GM12891 (cell line): ENCODE measurements at regions not wholly inside any gene's neighbourhood (a gene's known extent, or its start where the extent isn't known, plus 50 kb on each side); places are given as distances from the start of the nearest gene placed in this dataset.

ENCODE experiments used
- DNase-seq: peaks from one replicate; pipeline ENCODE4 v3.0.0; 2011; ENCODE audit warnings: low spot score; ENCODE audit not compliant: insufficient read length
- FAIRE-seq: peaks from 2 replicates; lab custom pipeline; 2011; peaks lifted over from hg19 to GRCh38; lab: Jason Lieb, UNC
- PAX5 ChIP-seq: IDR thresholded peaks from 2 replicates; pipeline ENCODE4 v1.6.1; 2011; ENCODE audit warnings: low read length, moderate library complexity, mild to moderate bottlenecking; ENCODE audit not compliant: insufficient read depth, severe bottlenecking
- POLR2A ChIP-seq: IDR thresholded peaks from 2 replicates; pipeline ENCODE4 v1.6.1; 2011; ENCODE audit warnings: low read depth, low read length, control low read depth
- POLR2AphosphoS5 ChIP-seq: IDR thresholded peaks from 2 replicates; pipeline ENCODE4 v1.6.1; 2011; ENCODE audit warnings: low read depth, low read length, control low read depth
- POU2F2 ChIP-seq: IDR thresholded peaks from 2 replicates; pipeline ENCODE4 v1.6.1; 2011; ENCODE audit warnings: low read depth, mild to moderate bottlenecking, control low read depth, low read length, moderate library complexity
- SPI1 ChIP-seq: IDR thresholded peaks from 2 replicates; pipeline ENCODE4 v1.6.1; 2011; ENCODE audit warnings: low read depth, low read length, control low read depth
- TAF1 ChIP-seq: IDR thresholded peaks from 2 replicates; pipeline ENCODE4 v1.6.1; 2011; ENCODE audit warnings: low read depth, low read length, control low read depth

DNA sequence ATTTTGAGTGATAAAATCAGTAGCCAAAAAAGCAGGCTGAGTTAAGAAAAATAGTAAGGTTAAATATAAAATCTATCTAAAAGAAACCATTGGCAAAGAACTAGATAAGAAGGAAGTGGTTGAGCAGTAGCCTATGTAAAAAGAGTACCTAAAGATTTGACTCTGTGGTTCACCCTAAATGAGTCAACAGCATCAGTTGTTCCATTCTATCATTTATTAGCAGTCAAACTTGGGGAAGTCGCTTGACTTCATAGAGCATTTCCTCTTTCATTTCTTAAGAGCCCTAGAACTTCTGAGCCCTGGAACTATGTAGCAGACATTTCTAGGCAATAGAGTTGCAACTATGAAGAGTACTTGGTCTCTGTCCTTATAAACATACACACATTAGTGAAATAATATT lies 381.7 kb downstream of the NUP35 start:
- FAIRE-seq (no peak), DNase-seq (peak; percentile 6)
- TF ChIP-seq TAF1 (no peak), POLR2A (no peak), SPI1 (peak; percentile 73)

DNA sequence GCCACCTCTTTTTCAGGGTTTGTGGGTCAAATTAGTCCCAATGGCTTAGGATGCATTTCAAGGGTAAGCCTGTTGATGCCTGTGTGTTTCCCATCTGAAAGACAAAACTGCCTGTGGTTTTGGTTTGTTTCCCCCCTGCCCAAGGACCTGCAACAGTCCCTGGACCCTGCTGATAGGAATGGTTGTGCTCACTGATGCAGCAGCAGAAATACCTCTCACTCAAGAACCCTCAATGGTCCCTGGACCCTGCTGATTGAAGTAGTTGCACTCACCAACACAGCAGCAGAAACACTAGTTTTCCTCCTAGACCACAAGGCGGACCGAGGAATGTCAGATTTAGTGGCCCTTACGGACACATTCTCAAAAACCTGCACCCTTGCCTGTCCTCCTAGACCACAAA lies 386.9 kb downstream of the NUP35 start:
- no peak for FAIRE-seq
- TF ChIP-seq PAX5 (no peak), POLR2AphosphoS5 (no peak), POU2F2 (no peak)
- no peak for DNase-seq

DNA sequence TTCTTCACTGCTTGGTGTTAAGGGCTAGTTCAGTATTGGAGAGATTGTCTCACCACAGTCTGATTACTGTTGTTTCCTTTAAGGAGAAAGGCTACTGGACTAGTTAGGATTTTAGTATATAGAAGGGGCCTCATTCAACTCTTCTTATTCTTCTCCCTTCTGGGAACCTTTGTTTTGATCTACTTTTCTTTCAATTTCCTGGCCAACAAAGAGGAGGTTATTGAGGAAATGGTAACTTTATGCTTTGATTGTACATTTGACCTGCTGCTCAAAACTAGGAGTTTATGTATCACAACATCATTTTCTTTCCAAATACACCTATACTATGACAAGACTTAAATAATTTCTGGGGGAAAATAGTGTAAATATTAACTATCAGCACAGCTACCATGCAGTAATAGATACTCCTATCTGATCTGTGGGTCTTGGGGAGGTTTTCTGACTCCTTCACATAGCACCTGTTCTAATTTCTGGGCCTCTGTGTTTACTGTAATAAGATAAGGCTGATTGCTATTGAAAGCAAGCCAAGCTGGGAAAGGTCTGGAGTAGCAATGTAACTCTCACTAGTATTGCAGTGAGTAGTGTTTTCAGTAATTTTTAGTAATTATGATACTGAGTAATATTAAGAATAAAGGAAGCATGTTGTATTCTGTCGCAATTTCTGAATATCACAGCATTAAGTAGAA lies 395.3 kb downstream of the NUP35 start:
- FAIRE-seq (no peak), DNase-seq (no peak)
- no peak for TF ChIP-seq POLR2AphosphoS5
- no peak for TF ChIP-seq SPI1
- no peak for TF ChIP-seq POLR2A
- no peak for TF ChIP-seq PAX5

DNA sequence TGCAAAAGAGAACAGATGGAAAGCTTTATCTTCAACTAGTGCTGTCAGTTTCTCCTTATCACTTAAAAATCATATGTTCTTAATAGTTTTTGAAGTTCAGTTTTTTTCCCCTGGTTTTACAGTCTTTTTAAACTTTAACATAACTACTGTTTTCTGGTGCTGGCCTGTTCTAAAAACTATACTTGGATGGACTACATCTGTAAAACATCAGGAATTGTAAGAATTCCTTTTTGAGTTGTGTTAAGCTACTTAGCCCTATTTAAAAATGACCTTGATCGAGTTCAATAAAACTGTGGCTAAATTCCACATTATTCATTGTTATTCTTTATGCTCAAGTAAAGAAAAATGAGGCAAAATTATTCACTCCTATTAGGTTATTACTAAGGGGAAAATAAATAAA lies 397.7 kb downstream of the NUP35 start:
- DNase-seq (no peak), FAIRE-seq (no peak)
- TF ChIP-seq SPI1 (no peak), POLR2AphosphoS5 (no peak), PAX5 (no peak), POU2F2 (no peak), TAF1 (no peak)

DNA sequence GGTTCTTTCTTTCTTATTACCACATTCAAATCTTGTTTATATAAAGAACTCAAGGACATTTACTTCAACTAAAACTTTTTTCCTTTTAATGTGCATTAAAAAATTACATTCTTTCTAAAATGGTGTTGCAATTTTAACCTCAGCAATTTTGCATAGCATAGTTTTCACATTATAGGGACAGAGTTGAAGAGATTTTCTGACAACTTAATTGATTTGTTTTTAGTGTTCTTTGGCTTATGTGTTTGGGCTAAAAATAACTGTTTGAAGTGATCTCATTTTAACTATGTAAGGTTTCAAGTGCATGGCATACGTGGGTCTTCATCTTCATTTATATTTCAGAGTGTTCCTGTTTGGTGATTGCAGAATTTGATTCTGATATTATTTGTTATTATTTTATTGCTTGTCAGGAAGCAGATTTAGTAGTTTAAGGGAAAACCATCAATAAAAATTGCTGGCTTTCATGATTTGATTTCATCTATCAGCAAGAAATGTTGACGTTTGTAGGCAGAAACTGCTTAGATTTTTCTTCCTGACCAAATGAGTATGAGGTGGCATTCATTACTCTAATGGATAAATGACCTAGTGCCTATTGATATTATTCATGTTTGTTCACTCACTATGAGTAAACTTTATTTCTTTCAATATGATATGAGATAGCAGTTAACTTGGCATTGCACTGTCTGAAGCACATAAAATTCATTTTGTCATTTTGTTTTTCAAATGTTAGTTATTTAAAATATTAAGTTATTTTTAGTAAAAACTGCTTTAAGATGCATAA lies 398.4 kb downstream of the NUP35 start:
- FAIRE-seq (no peak), DNase-seq (no peak)
- TF ChIP-seq PAX5 (no peak), POLR2AphosphoS5 (no peak), POU2F2 (no peak), SPI1 (no peak), POLR2A (no peak), TAF1 (no peak)

DNA sequence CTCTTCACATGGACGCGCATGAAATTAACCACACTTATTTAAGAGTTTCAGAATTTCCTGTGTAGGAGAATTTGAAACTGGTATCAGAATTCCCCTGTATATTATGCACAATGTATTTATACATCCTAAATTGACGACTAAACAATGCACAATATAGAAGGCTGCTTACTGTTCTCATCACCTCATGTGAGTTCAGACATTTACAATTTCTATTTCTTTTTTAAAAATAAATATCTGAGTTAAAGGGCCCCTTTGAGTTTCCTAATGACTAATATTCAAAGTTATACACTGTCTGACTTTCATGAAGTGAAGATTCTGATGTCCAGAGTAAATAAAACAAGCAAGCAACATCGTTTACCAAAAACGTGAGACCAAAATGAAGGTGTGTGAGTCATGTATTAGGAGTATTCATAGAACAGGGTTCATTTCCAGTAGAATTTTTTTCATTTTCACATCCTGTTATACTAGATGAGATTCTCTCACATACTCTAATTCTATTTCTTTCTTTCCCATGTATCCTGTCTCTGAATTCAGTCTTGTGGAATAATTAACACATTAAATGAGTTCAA lies 406.2 kb downstream of the NUP35 start:
- FAIRE-seq, result no peak
- no peak for TF ChIP-seq POLR2AphosphoS5
- no peak for TF ChIP-seq POLR2A
- no peak for TF ChIP-seq POU2F2
- no peak for TF ChIP-seq SPI1
- no peak for TF ChIP-seq PAX5
- TF ChIP-seq TAF1, result no peak

DNA sequence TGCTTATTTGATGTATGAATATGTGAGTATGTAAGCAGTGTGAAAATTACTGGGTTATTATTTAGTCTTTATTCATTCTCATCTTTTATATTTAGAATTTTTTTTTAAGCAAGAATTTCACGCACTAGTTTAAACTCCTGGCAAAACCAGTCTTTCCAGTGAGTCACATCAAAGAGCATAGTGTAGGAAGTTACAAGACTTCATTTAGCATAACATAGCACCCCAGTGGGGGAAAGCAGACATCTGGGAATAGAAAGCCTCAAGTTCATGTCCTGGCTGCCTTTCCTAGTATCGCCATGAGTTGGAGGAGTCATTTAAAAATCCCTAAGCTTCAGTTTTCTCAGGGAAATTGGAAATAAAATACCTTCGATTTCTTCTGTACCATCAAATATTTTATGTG lies 408.3 kb downstream of the NUP35 start:
- FAIRE-seq (no peak), DNase-seq (no peak)

More for the DNA sequence above, 406.2 kb downstream of the NUP35 start:
- DNase-seq, result no peak

DNA sequence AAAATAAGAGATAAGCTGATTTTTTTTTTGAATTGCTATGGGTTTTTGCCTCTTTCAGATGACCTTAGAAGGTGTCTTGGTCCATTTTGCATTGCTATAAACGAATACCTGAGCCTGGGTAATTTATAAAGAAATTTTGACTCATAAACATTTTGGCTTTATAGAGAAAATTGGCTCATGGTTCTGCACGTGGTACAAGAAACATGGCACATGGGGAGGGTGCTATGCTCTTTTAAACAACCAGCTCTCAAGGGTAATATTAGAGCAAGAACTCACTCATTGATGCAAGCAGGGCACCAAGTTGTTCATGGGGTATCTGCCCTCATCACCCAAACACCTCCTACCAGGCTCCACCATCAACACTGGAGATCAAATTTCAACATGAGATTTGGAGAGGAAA lies 408.8 kb downstream of the NUP35 start:
- TF ChIP-seq POLR2A (no peak), POU2F2 (no peak), PAX5 (no peak), SPI1 (no peak), POLR2AphosphoS5 (no peak), TAF1 (no peak)
- FAIRE-seq (no peak), DNase-seq (no peak)

More for the DNA sequence above, 408.3 kb downstream of the NUP35 start:
- no peak for TF ChIP-seq TAF1
- no peak for TF ChIP-seq POLR2AphosphoS5
- TF ChIP-seq PAX5, result no peak
- TF ChIP-seq POU2F2, result no peak
- no peak for TF ChIP-seq POLR2A
- no peak for TF ChIP-seq SPI1

DNA sequence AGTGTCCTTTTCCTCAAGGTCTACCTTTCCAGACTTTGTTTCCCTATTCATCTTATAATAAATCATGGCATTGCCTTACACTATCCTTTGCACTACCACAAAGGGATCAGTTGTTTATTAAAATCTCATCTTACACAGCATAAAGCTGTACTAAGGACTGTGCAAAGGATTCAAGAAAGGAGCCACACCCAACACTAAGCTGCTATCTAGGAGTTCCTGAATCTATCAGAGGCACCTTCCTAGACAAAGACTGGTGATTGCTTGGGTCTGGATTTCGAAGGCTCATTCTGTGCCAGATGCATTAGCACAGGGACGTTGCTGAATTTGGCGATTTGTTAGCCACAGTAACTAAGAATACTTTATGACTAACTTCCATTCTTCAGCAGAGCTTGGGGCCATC lies 412.0 kb downstream of the NUP35 start:
- TF ChIP-seq POLR2A, result no peak
- TF ChIP-seq TAF1, result no peak
- TF ChIP-seq POU2F2, result no peak
- TF ChIP-seq SPI1, result no peak
- no peak for TF ChIP-seq PAX5
- TF ChIP-seq POLR2AphosphoS5, result no peak
- FAIRE-seq, result no peak
- DNase-seq, result no peak

DNA sequence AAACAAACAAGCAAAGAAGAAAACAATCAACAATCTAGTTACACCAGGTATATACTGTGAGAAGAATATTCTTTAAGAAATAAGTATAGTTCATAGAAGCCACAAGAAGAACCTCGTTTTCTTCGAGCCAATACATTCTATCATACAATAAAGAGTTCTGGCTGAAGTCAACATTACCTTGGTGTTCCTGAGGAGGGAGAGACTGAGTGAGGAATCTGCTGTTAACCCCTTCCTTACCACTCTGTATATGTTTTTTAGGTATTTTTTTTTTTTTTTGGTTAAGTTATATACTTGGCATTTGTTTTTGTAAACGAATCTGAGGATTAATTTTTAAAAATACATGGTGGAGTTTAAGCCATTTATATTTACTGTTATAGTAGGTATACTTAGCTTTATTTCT lies 412.5 kb downstream of the NUP35 start:
- DNase-seq, result no peak
- TF ChIP-seq POU2F2 (no peak), PAX5 (no peak), POLR2A (no peak), SPI1 (no peak), POLR2AphosphoS5 (no peak), TAF1 (no peak)
- FAIRE-seq, result no peak
